ENCODE measurements at regions not wholly inside any gene's neighbourhood (a gene's known extent, or its start where the extent isn't known, plus 50 kb on each side); places are given as distances from the start of the nearest gene placed in this dataset.

GRCh38 chr4:22235698-22236097 lies 280.2 kb downstream of the ADGRA3 start:
- no peak overlapping the region for H4K91ac ChIP-seq (ENCODE audit: low read depth, low read length)
- H3K9ac ChIP-seq (ENCODE audit: low read length), result no peak overlapping the region
- WGBS (ENCODE audit: extremely low coverage, insufficient coverage, insufficient read length), result no CpG with 5 or more reads among the region's 7 CpGs
- no peak overlapping the region for H4K8ac ChIP-seq (ENCODE audit: low read depth, low read length)
- H3K36me3 ChIP-seq (ENCODE audit: control insufficient read depth in 1 of 2, insufficient read depth in 2 of 2, low read length in 2 of 2), result no peaks in the 10 kb centered on the region
- H2BK12ac ChIP-seq (ENCODE audit: low read length), result no peak overlapping the region
- H3K4me2 ChIP-seq (ENCODE audit: low read length), result no peak overlapping the region
- no peak overlapping the region for H3K4ac ChIP-seq (ENCODE audit: low read depth, low read length)
- no peak overlapping the region for H2BK120ac ChIP-seq (ENCODE audit: insufficient read depth, low read length, poor library complexity)
- no peak overlapping the region for H2AFZ ChIP-seq (ENCODE audit: insufficient read depth, low read length, poor library complexity)
- no peaks in the 10 kb centered on the region for H3K79me1 ChIP-seq (ENCODE audit: low read length)
- no peak overlapping the region for H3K23ac ChIP-seq (ENCODE audit: low read length)
- H3K4me1 ChIP-seq (ENCODE audit: control insufficient read depth in 1 of 2, insufficient read depth in 2 of 2, low read length in 2 of 2), result no peaks in the 10 kb centered on the region
- no peak overlapping the region for H3K27ac ChIP-seq (ENCODE audit: low read depth, low read length)
- no peak overlapping the region for H3K18ac ChIP-seq (ENCODE audit: low read length)
- no peaks in the 10 kb centered on the region for H3K27me3 ChIP-seq (ENCODE audit: insufficient read depth, low read length)
- H3K4me3 ChIP-seq (ENCODE audit: low read depth, low read length), result no peak overlapping the region
- H4K12ac ChIP-seq (ENCODE audit: low read depth, low read length), result no peak overlapping the region
- no peaks in the 10 kb centered on the region for H3K79me2 ChIP-seq (ENCODE audit: control insufficient read depth, insufficient read depth, low read length, poor library complexity)
- no peak for DNase-seq
- H2BK5ac ChIP-seq (ENCODE audit: low read depth, low read length, poor library complexity), result no peak overlapping the region
- H2AK5ac ChIP-seq (ENCODE audit: low read length), result no peak overlapping the region
- no peaks in the 10 kb centered on the region for H3K9me3 ChIP-seq (ENCODE audit: insufficient read depth, low read depth, low read length)
- no peak overlapping the region for H3K14ac ChIP-seq (ENCODE audit: low read length)

- no peak overlapping the region for H3K14ac ChIP-seq (ENCODE audit: low read length)
- H3K18ac ChIP-seq (ENCODE audit: low read length), result no peak overlapping the region
- no peaks in the 10 kb centered on the region for H3K4me1 ChIP-seq (ENCODE audit: control insufficient read depth in 1 of 2, insufficient read depth in 2 of 2, low read length in 2 of 2)
- no peaks in the 10 kb centered on the region for H3K79me1 ChIP-seq (ENCODE audit: low read length)
- no peak overlapping the region for H4K12ac ChIP-seq (ENCODE audit: low read depth, low read length)
- no peak overlapping the region for H2BK12ac ChIP-seq (ENCODE audit: low read length)
- DNase-seq, result no peak
- H2BK120ac ChIP-seq (ENCODE audit: insufficient read depth, low read length, poor library complexity), result no peak overlapping the region
- H3K9ac ChIP-seq (ENCODE audit: low read length), result no peak overlapping the region
- H3K23ac ChIP-seq (ENCODE audit: low read length), result no peak overlapping the region
- no peak overlapping the region for H4K91ac ChIP-seq (ENCODE audit: low read depth, low read length)
- no peaks in the 10 kb centered on the region for H3K27me3 ChIP-seq (ENCODE audit: insufficient read depth, low read length)
- H2AK5ac ChIP-seq (ENCODE audit: low read length), result no peak overlapping the region
- no peak overlapping the region for H3K27ac ChIP-seq (ENCODE audit: low read depth, low read length)
- no peak overlapping the region for H3K4ac ChIP-seq (ENCODE audit: low read depth, low read length)
- no peaks in the 10 kb centered on the region for H3K9me3 ChIP-seq (ENCODE audit: insufficient read depth, low read depth, low read length)
- WGBS (ENCODE audit: extremely low coverage, insufficient coverage, insufficient read length), result no CpG with 5 or more reads among the region's 7 CpGs
- H4K8ac ChIP-seq (ENCODE audit: low read depth, low read length), result no peak overlapping the region
- H2BK5ac ChIP-seq (ENCODE audit: low read depth, low read length, poor library complexity), result no peak overlapping the region
- H2AFZ ChIP-seq (ENCODE audit: insufficient read depth, low read length, poor library complexity), result no peak overlapping the region
- H3K79me2 ChIP-seq (ENCODE audit: control insufficient read depth, insufficient read depth, low read length, poor library complexity), result no peaks in the 10 kb centered on the region
- no peaks in the 10 kb centered on the region for H3K36me3 ChIP-seq (ENCODE audit: control insufficient read depth in 1 of 2, insufficient read depth in 2 of 2, low read length in 2 of 2)
- no peak overlapping the region for H3K4me3 ChIP-seq (ENCODE audit: low read depth, low read length)
- H3K4me2 ChIP-seq (ENCODE audit: low read length), result no peak overlapping the region
These were observed 282.6 kb downstream of the ADGRA3 start for GRCh38 chr4:22233230-22233629.

- no peak for DNase-seq
- no peak overlapping the region for H2BK5ac ChIP-seq (ENCODE audit: low read depth, low read length, poor library complexity)
- no peak overlapping the region for H3K4ac ChIP-seq (ENCODE audit: low read depth, low read length)
- H2AK5ac ChIP-seq (ENCODE audit: low read length), result no peak overlapping the region
- no peaks in the 10 kb centered on the region for H3K4me1 ChIP-seq (ENCODE audit: control insufficient read depth in 1 of 2, insufficient read depth in 2 of 2, low read length in 2 of 2)
- H2AFZ ChIP-seq (ENCODE audit: insufficient read depth, low read length, poor library complexity), result no peak overlapping the region
- no peak overlapping the region for H3K23ac ChIP-seq (ENCODE audit: low read length)
- no peak overlapping the region for H4K91ac ChIP-seq (ENCODE audit: low read depth, low read length)
- no peaks in the 10 kb centered on the region for H3K36me3 ChIP-seq (ENCODE audit: control insufficient read depth in 1 of 2, insufficient read depth in 2 of 2, low read length in 2 of 2)
- H4K12ac ChIP-seq (ENCODE audit: low read depth, low read length), result no peak overlapping the region
- H3K79me1 ChIP-seq (ENCODE audit: low read length), result no peaks in the 10 kb centered on the region
- no peak overlapping the region for H2BK120ac ChIP-seq (ENCODE audit: insufficient read depth, low read length, poor library complexity)
- no peak overlapping the region for H3K4me2 ChIP-seq (ENCODE audit: low read length)
- no peak overlapping the region for H4K8ac ChIP-seq (ENCODE audit: low read depth, low read length)
- no CpG with 5 or more reads among the region's 9 CpGs for WGBS (ENCODE audit: extremely low coverage, insufficient coverage, insufficient read length)
- H3K9me3 ChIP-seq (ENCODE audit: insufficient read depth, low read depth, low read length), result no peaks in the 10 kb centered on the region
- no peak overlapping the region for H3K4me3 ChIP-seq (ENCODE audit: low read depth, low read length)
- no peak overlapping the region for H3K14ac ChIP-seq (ENCODE audit: low read length)
- H3K18ac ChIP-seq (ENCODE audit: low read length), result no peak overlapping the region
- no peak overlapping the region for H2BK12ac ChIP-seq (ENCODE audit: low read length)
- H3K79me2 ChIP-seq (ENCODE audit: control insufficient read depth, insufficient read depth, low read length, poor library complexity), result no peaks in the 10 kb centered on the region
- no peaks in the 10 kb centered on the region for H3K27me3 ChIP-seq (ENCODE audit: insufficient read depth, low read length)
- no peak overlapping the region for H3K27ac ChIP-seq (ENCODE audit: low read depth, low read length)
- no peak overlapping the region for H3K9ac ChIP-seq (ENCODE audit: low read length)
These were observed 272.4 kb upstream of the KCNIP4 start for GRCh38 chr4:22220965-22221364.

GRCh38 chr4:22217480-22217879 lies 268.9 kb upstream of the KCNIP4 start:
- no peak overlapping the region for H2BK12ac ChIP-seq (ENCODE audit: low read length)
- no CpG with 5 or more reads among the region's 5 CpGs for WGBS (ENCODE audit: extremely low coverage, insufficient coverage, insufficient read length)

More at GRCh38 chr4:22217480-22217879, 268.9 kb upstream of the KCNIP4 start:
- H4K8ac ChIP-seq (ENCODE audit: low read depth, low read length), result no peak overlapping the region
- no peak overlapping the region for H3K18ac ChIP-seq (ENCODE audit: low read length)
- H3K9me3 ChIP-seq (ENCODE audit: insufficient read depth, low read depth, low read length), result no peaks in the 10 kb centered on the region
- H2BK5ac ChIP-seq (ENCODE audit: low read depth, low read length, poor library complexity), result no peak overlapping the region
- H3K4ac ChIP-seq (ENCODE audit: low read depth, low read length), result no peak overlapping the region
- H3K79me2 ChIP-seq (ENCODE audit: control insufficient read depth, insufficient read depth, low read length, poor library complexity), result no peaks in the 10 kb centered on the region
- H3K27me3 ChIP-seq (ENCODE audit: insufficient read depth, low read length), result no peaks in the 10 kb centered on the region
- no peak overlapping the region for H4K91ac ChIP-seq (ENCODE audit: low read depth, low read length)
- no peaks in the 10 kb centered on the region for H3K36me3 ChIP-seq (ENCODE audit: control insufficient read depth in 1 of 2, insufficient read depth in 2 of 2, low read length in 2 of 2)
- no peak for DNase-seq
- no peaks in the 10 kb centered on the region for H3K4me1 ChIP-seq (ENCODE audit: control insufficient read depth in 1 of 2, insufficient read depth in 2 of 2, low read length in 2 of 2)
- H3K27ac ChIP-seq (ENCODE audit: low read depth, low read length), result no peak overlapping the region
- H3K9ac ChIP-seq (ENCODE audit: low read length), result no peak overlapping the region
- H3K4me3 ChIP-seq (ENCODE audit: low read depth, low read length), result no peak overlapping the region
- no peaks in the 10 kb centered on the region for H3K79me1 ChIP-seq (ENCODE audit: low read length)
- H2AFZ ChIP-seq (ENCODE audit: insufficient read depth, low read length, poor library complexity), result no peak overlapping the region
- no peak overlapping the region for H3K23ac ChIP-seq (ENCODE audit: low read length)
- H4K12ac ChIP-seq (ENCODE audit: low read depth, low read length), result no peak overlapping the region
- H3K14ac ChIP-seq (ENCODE audit: low read length), result no peak overlapping the region
- no peak overlapping the region for H2BK120ac ChIP-seq (ENCODE audit: insufficient read depth, low read length, poor library complexity)
- H2AK5ac ChIP-seq (ENCODE audit: low read length), result no peak overlapping the region
- H3K4me2 ChIP-seq (ENCODE audit: low read length), result no peak overlapping the region
